ENCODE measurements at regions not wholly inside any gene's neighbourhood (a gene's known extent, or its start where the extent isn't known, plus 50 kb on each side); places are given as distances from the start of the nearest gene placed in this dataset.
"Not testable (repeated sequence)": the region's sequence is repeated elsewhere in the genome, so short reads cannot be mapped to it uniquely, and the experiment has no call there.

GRCh38 chr6:130604841-130605399, 222.3 kb upstream of the SMLR1 start:
- DNase-seq: no peak

- DNase-seq: no peak
Measured at GRCh38 chr6:130610303-130610702, 216.9 kb upstream of the SMLR1 start.

DNA sequence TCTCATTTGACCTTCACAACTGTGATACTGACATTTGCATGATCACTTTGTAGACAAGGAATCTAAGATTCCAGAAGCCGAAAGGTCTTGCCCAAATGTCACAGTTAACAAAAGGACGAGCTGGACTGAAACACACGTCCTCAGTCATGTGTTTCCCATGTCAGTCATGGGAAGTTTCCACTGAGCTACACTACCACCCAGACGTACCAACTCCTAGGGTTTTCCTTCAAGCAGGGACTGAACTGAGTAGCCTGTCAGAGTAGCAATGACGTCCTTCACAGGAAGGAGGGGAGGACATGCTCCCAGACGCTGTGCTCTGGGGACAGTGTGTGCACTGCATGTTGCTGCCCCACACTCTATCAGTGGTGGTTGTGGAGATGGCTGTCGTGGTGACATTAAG, 215.8 kb upstream of the SMLR1 start:
- DNase-seq: no peak

- DNase-seq: no peak
Measured at GRCh38 chr6:130613176-130613575, 214.0 kb upstream of the SMLR1 start.

GRCh38 chr6:130615816-130616215, 211.4 kb upstream of the SMLR1 start:
- DNase-seq: peak in 1 of 56 donors; percentile 6

GRCh38 chr6:130617658-130618057, 209.5 kb upstream of the SMLR1 start:
- DNase-seq: no peak

DNA sequence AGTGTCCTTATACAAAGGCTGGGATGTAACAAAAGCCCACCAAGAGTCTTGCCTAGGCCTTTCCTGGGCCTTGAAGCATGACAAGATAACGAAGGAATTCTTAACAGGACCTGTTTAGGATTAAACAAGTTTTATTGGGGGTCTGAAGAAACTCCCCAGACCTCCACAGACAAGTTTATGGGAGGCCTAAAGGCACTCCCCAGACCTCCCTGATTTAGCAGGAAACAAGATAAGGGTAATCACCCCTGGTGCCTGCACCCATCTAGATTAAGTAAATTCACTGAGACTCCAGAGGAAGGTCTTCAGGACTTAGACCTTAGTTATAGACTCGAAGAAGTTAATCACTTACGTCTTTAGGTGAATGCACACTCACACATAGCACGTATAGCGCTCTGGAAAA, 208.4 kb upstream of the SMLR1 start:
- DNase-seq: not testable (repeated sequence)

GRCh38 chr6:130620338-130620781, 206.8 kb upstream of the SMLR1 start:
- no peak for DNase-seq

GRCh38 chr6:130622142-130622541, 205.1 kb upstream of the SMLR1 start:
- DNase-seq: no peak

GRCh38 chr6:130624046-130624445, 203.2 kb upstream of the SMLR1 start:
- DNase-seq: no peak

DNA sequence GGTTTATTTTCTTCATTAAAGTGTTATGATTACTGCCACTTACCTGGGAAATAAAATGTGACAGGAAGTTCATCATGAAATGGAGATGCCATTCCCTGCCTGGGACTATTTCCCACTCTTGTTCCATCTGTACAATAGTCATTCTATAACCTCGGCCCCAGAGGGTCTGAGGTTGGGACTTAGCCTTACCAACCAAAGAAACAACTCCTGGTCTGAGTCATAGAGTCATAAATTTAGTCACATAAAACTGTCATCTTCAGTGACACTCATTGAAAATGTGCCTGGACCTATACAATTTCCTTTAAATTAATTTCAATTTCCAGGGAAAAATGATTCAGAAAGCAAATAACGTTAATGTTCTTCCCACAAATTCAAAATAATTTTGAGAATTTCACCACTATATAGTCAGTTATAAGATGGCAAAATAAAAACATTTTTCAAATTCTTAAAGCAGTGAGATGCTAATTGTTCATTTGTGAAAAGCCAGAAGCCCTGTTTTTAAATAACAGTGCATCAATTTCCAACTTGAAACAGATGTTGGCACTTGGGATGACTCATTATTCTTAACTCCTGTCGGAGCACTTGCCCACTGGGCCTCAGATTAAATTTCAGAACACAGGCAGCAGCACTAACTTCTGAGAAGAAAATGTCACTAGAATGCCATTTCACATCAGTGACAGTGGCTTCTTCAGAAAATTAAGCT, 201.2 kb upstream of the SMLR1 start:
- DNase-seq: no peak

DNA sequence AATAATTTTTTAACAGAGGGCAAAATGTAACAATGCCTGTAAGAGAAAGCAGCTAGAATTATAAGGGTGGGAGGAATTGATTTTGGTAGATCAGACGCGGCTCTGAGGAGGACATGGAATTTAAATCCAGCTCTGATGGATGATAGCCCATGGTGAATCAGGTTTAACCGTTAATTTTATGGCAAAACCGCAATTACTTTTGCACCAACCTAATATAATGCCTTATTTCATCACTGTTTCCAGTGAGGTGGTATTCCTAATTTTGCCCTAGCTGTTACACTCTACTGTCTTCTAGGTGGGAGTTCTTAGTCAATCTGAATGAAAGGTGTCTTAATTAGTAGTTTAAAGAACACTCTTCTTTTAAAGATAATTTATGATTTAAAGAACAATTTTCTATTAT, 198.3 kb upstream of the SMLR1 start:
- DNase-seq: no peak

DNA sequence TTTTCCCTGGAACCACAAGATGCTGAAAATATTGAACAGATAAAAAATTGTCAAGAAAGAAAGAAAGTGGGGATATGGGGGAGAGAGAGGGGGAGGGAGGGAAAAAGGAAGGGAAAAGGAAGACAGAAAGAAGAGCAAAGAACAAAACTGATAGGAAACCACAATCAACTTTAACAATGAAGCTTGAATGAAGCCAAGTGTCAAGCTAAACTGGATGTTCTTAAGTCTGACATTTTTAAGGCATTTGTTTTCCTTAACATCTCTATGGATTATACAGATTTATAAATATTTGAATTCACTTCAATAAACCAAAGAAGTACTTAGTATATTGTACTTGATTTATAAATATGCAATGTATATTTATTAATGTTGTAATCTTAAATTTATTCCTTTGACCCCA, 197.6 kb upstream of the SMLR1 start:
- DNase-seq: no peak

DNA sequence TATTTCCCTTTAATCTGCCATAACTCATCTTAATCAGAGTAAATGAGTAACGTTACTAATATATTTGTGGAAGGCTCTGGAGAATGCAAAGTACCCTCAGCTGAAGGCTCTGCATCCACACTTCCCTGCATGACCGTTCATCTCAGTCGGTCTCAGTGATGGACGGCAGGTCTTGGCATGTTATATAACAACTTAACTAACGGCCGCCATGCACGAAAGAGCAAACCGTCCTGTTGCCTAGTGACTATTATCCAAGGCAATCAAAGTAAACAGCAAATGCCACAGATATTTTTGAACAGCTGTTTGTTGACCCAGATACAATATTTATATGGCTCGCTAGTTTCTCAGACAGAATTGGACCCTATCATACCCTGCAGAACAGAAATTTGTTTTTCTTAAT, 194.9 kb upstream of the SMLR1 start:
- no peak for DNase-seq

DNA sequence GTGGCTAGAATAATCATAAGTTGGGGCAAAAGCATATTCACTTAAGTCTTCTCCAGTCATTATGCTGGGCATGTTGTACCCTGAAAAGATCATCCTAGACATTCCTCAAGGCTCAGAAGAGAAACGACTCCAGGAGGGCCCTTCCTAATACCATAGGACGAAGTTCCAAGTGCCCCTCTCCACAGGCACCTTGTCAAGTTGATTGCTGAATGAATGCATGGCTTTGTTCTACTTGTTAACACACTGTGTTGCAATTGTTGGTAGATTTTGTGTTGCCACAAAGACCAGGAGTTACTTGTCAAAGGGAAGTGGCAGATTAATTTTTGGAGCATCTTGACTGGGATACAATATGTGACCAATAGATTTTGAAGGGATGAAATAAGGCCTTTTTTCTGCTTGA, 194.3 kb upstream of the SMLR1 start:
- no peak for DNase-seq

DNA sequence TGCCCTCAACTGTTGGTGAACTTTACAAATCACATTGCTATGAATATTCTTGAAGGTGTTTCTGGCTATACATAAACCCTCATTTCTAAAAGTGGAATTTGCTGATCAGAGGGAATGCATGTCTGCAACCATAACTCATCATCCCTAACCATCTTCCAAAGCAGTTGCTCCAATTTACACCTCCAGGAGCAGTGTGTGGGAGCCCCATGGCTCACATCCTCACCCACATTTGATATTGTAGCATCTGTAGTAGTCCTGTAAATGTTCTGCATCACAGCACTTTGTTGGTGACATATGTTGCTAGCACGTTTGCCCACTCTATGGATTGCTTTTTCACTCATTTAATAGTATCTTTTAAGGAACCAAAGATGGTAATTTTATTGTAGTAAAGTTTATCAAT, 183.8 kb upstream of the SMLR1 start:
- no peak for DNase-seq

DNA sequence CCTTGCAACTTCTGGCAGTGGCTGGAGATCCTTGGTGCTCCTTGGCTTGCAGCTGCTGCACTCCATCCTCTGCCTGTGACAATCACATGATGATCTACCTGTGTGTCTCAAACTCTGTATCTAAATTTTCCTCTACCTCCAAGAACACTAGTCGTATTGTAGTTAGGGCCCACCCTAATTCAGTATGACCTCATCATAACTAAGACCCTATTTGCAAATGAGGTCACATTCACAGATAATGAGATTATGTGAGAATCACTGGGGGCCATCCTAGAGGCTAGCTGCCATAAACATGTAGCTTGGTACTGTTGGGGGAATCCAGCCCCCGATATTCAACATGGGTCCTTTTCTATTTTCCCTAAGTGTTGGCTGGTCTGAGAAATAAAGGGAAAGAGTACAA, 183.0 kb upstream of the SMLR1 start:
- DNase-seq: no peak

GRCh38 chr6:130644769-130645168, 182.4 kb upstream of the SMLR1 start:
- not testable (repeated sequence) for DNase-seq

- no peak for DNase-seq
Measured at GRCh38 chr6:130647246-130647645, 180.0 kb upstream of the SMLR1 start.

GRCh38 chr6:130655586-130655985, 171.6 kb upstream of the SMLR1 start:
- DNase-seq: no peak

- DNase-seq: no peak
Measured at GRCh38 chr6:130661077-130661476, 166.1 kb upstream of the SMLR1 start.

GRCh38 chr6:130666786-130667185, 160.4 kb upstream of the SMLR1 start:
- no peak for DNase-seq

- DNase-seq: no peak
Measured at GRCh38 chr6:130670142-130670541, 157.1 kb upstream of the SMLR1 start.

DNA sequence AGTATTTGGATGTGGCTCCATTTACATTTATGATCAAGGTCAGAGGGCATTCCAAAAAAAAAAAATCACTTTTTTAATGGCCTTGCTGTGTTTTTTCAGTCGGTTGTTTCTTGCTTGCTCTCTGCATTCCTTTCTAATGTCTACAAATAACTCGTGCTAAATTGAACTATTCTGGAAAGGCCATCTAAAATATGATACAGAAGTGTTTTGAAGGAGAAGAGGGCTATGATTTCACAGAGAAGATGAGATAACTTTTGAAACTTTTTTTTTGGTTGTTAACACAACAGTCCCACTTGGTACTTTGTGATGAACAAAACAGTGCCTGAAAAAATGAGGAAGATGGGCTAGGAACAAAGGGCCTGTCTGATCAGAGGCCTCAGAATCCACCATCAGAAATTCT, 156.1 kb upstream of the SMLR1 start:
- DNase-seq: no peak

Data from nucleus accumbens (tissue), 56 donors.